ENCODE measurements at regions not wholly inside any gene's neighbourhood (a gene's known extent, or its start where the extent isn't known, plus 50 kb on each side); places are given as distances from the start of the nearest gene placed in this dataset.
"Not testable (repeated sequence)": the region's sequence is repeated elsewhere in the genome, so short reads cannot be mapped to it uniquely, and the experiment has no call there.

GRCh38 chr9:34783951-34784487, 74.1 kb upstream of the CCL21 start:
- no peak for DNase-seq

GRCh38 chr9:34782372-34782771, 72.4 kb upstream of the CCL21 start:
- no peak for DNase-seq

- DNase-seq = no peak
These were observed 67.7 kb upstream of the CCL21 start for GRCh38 chr9:34777666-34778065.

GRCh38 chr9:34773955-34774354, 64.0 kb upstream of the CCL21 start:
- DNase-seq = no peak

- no peak for DNase-seq
These were observed 63.5 kb upstream of the CCL21 start for GRCh38 chr9:34773306-34773910.

GRCh38 chr9:34771007-34771406, 61.1 kb upstream of the CCL21 start:
- DNase-seq = no peak

GRCh38 chr9:34767087-34767486, 57.2 kb upstream of the CCL21 start:
- DNase-seq = not testable (repeated sequence)

GRCh38 chr9:34760196-34761040, 50.5 kb upstream of the CCL21 start:
- peak; percentile 13 for DNase-seq
